OCI-LY1 (cell line): ENCODE measurements at regions not wholly inside any gene's neighbourhood (a gene's known extent, or its start where the extent isn't known, plus 50 kb on each side); places are given as distances from the start of the nearest gene placed in this dataset.
A peak's percentile ranks its signal among the peaks of the same experiment; 100 is the strongest.

Source experiments
- CTCF ChIP-seq: fragments of 200-600 bp; sonication (generic), shearing (Covaris generic); IDR thresholded peaks from 2 replicates; pipeline ENCODE4 v1.5.1; 2017; ENCODE audit warnings: mild to moderate bottlenecking, antibody characterized with exemption, low read length, moderate library complexity, mixed read lengths
- EZH2 ChIP-seq: fragments of 200-600 bp; sonication (generic), shearing (Covaris generic); IDR thresholded peaks from 2 replicates; pipeline ENCODE4 v1.8.0; 2017; ENCODE audit warnings: borderline replicate concordance, mixed run types, mild to moderate bottlenecking, antibody characterized with exemption, low read length, moderate library complexity, mixed read lengths

- peak; percentile 57 for TF ChIP-seq CTCF
- TF ChIP-seq EZH2 = no peak
Measured at GRCh38 chr4:163672751-163673150, 178.3 kb downstream of the TMA16 start.
